Inferior parietal cortex (tissue), 1 donor: ENCODE measurements at regions not wholly inside any gene's neighbourhood (a gene's known extent, or its start where the extent isn't known, plus 50 kb on each side); places are given as distances from the start of the nearest gene placed in this dataset.

ENCODE experiments used
- DNase-seq: peaks from one replicate; pipeline ENCODE4 v3.0.0-alpha.2; 2016; ENCODE audit errors: extremely low spot score

DNA sequence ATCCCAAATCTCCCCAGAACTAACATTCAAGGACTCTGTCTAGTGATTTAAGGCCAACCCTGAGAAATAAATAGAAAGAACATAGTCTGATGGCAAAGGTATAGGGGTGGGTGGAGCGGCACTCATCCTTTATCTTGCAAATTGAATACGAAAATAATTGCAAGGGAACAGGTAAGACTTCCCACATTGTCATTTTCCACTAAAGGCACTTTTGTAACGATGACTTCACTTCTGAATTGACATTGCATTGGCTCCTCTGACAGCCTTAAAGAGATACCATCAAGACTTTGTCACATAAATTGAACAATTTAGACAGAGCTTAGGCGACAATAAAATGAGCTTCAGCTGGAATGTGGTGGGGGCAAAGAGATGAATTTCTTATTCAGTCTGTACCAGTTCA is 75.3 kb upstream of the PLCL2 start:
- DNase-seq: no peak

DNA sequence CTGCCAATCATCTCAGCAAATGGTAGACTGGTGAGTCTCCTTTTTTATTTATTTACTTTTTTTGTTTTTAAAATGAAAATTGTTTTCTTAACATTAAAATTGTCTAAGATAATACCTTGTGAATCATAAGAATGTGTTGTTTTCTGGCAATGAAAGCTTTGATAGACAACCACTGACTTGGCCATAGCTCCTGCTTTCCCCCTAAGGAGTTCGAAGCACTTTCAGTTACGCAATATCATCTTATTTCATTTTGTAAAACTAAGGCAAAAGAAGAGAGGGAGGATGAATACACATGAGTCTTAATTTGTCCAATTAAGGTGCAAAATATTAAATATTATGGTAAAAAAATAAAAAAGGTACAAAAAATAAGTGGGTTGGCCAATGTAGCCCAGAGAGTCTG is 74.8 kb upstream of the PLCL2 start:
- no peak for DNase-seq

DNA sequence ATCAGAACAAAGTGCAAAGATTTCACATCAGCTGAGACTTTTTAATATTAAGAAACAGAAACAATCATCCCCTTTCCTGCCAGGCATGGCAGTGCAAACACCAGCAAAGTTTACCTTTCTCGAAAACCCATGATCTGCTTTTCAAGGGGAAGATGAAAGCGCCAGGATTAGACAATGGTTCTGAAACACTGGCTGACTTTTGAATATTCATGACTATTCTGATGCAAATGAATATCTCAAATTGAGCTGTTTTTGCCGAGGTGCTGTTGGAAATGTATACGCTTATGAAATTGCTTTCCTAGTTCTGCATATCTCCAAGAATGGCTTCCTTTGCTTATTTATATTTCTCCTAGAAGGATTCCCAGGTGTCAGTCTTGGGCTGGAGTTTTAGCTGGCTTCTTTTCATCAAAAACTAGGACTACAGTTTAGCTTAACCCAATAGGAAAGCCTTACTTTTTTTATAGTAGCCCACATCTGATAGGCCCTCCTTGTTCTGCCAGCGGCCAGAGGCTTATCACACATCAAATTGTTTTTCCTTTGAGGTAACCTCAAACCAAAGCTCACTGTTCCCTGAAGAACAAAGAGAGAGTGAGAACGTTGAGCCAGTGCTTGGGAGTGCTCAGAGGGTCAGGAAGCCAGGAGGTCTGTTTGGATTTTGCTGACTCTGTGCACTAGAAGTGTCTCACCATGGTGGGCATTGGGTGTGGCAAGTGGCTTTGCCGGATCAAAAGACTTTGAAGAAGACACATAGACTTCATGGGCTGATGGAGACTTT is 74.0 kb upstream of the PLCL2 start:
- DNase-seq: no peak

DNA sequence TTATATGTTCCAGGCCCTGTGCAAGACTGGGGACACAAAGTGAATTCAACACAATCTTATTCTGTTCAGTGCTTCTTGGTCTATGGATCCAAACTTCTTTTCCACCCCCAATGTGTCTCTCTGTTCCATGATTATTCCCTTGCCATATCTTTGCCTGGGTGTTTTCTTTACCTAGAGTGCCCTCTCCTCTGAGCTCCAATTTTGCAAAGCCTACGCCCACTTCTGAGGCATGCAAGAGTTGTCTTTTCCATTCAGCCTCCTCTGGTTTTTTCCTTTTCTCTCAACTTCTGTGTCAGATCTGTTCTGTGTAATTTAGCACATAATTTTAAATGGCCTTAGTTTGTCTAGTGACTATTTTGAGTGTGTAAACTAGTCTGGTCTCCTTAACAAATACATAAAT is 72.8 kb upstream of the PLCL2 start:
- no peak for DNase-seq

DNA sequence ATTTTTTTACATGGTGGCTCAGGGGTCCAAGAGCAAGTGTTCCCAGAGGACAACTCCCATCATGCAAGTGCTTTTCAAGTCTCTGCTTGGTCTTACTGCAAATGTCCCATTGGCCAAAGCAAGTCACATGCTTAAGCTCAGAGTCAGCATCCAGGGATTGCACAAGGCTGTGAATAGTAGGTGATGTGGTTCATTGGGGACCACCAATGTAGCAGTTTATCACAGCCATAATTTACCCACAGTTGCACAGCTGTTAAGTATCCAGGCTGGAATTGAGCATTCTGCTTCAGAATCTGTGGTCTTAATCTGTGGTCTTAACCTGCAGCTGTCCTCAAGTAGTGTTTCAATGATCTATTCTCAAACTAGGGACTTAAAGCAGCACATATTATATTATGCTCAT is 71.4 kb upstream of the PLCL2 start:
- no peak for DNase-seq

DNA sequence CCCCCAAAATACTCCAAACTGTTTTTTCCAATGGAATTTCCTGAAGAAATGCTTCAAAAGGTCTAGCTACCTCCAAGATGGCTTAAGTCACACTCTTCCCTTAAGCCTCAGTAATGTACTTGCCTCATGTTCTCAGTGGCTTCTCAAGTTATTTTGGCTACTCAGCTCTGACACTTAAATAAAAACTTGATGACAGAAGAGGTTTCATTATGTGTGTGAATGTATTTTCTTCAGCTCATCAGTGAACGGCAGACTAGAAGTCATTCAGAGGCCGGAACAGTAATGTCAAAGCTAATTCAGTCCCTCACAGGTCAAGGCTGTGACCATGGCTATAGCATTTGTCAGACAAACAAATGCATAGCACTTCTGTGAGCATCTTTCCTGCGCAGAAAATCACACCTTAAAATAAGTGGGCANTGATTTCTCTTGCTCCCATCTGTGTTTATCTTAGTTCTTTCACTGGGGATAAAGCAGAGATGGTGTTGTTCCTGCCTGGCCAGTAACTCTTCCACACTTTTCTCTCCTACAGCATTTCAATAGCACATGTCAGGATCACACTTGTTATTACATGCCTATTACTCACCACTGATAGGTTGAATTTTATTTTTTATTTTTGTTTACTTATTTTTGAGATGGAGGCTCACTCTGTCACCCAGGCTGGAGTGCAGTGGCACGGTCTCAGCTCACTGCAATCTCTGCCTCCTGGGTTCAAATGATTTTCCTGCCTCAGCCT is 68.5 kb upstream of the PLCL2 start:
- peak; percentile 21 for DNase-seq

DNA sequence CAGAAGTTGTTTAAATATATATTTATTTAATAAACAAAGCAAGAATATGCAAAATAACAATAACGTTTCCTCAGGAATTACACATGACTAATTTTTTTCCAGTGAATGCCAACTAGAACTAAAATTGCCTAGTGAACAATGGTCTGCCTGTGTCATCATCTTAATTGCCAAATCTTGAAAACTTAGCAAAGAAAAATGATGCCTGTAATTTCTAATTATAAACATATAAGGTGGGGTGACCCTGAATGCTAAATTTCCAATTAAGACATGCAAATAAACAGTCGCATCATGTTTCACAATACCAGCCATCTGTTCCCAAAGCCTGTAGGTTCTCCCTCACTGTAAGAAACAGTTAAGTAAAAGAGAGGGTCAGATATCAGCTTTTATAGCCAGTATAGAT is 67.6 kb upstream of the PLCL2 start:
- no peak for DNase-seq

DNA sequence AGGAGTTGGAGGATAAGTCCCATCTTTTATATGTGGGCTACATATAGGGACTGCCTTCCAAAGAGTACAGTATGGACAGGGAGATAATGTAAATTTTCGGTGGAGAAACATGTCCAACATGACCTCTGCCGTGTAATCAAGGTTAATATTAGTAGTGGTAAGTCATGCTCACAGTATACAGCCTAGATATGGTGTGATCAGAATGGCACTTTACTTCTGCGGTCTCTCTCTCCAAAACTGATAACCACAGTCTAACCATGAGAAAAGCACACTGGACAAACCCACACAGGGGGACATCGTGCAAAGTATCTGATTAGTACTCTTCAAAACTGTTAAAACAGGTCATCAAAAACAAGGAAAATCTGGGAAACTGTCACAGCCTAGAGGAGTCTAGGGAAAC is 66.6 kb upstream of the PLCL2 start:
- DNase-seq: no peak

DNA sequence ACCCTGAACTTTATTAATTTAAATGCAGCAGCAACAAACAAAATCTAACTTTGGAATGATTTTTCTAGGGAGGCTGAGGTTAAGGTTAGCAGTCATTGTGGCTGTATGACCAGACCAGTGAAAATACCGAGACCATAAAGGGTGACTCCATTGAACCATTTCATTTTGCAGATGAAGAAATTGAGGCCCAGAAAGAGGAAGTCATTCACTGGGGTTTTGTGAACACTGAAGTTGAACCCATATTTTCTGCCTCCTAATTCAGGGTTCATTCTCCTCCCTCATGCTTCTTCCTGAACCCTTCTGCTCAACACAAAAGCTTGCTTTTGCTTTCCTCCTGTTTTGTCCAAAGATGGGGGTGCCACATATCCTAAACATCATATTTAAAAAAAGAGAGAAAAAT is 65.8 kb upstream of the PLCL2 start:
- DNase-seq: no peak

DNA sequence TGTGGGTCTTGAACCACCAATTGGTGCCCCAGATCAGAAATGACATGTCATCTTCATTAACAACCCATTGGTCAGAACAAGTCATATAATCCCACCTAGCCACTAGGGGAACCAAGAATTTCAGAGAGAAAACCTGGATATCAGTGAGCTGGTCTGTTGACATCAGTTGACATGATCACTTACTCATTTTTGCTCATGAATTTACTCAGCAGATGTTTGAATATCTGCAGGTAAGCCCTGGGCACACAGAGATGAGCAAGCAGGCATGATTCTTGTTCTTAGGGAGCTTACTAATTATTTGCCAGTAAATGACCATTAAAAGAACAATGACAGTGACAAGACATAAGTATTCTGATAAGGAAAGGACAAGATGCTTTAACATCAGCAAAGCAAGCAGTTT is 64.3 kb upstream of the PLCL2 start:
- DNase-seq: no peak

DNA sequence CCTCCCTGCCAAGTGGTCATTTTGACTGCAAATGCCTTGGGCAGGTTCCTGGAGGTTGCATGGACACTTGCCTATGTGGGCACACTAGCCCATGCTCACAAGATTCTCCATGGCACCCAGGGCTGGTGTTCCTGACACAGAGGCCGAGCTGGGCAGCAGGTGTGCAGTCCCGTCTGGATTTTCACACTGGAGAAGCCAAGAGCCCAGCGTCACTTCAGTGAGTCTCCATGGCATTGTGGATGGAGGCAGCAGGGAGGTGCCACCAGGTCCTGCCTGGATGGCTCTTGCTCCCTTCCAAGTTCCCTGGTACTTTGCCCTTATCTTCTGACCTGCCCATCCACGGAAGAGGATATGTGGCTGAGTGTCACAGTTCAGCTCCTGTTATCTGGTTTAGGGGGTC is 63.7 kb upstream of the PLCL2 start:
- no peak for DNase-seq

DNA sequence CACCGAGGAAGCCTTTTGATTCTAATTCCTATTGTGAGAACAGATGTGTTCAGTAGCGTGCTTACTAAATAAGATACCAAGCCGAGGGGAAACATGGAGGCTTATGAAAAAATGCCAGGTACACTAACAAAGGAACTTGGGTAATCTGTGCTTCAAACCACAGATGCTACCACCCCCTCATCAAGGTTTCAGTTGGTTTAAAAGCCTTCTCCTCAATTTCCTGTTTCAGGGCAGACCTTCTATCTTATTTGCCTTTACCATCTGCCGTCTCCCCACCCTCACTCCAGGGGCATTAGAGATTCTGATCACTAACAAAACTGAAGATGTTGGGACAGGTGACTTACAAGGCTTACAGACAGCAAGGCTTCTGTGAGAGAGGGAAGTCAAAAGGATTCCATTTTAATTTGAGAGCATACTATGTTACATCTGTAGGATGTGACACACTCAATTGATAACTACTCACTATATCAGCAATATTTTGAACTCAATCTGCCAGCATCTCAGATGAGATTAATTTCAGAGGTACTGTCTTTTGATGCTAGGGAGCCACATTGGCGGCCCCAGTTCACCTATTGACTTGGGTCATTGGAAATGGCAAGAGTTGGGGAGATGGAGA is 60.6 kb upstream of the PLCL2 start:
- DNase-seq: no peak

DNA sequence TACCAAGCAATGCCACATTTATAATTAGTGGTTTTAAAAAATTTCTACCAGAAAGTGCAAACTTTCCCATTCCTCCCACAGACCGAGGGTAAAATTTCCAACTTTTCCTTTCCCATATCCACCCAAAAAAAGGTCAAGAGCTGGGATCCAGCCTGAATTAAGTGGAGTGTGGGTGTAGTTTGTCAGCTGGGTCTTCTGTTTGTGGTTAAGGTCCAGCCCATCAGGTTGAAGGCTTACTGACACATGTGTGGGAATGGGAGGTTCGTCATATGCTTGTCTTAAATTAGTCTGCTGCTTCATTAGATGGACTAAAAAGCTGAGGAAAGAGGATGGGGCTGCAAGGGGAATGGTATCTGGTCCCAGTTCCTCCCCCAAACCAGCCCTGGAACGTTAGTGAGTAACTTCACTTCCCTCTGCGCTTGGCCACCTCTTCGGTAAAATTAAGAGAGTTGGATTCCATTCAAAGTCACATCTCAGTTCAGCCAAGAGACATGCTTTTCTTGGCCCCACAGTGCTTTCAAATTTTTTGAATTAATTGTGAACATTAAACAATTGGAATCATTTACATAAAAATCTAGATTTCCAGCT is 59.0 kb upstream of the PLCL2 start:
- no peak for DNase-seq

DNA sequence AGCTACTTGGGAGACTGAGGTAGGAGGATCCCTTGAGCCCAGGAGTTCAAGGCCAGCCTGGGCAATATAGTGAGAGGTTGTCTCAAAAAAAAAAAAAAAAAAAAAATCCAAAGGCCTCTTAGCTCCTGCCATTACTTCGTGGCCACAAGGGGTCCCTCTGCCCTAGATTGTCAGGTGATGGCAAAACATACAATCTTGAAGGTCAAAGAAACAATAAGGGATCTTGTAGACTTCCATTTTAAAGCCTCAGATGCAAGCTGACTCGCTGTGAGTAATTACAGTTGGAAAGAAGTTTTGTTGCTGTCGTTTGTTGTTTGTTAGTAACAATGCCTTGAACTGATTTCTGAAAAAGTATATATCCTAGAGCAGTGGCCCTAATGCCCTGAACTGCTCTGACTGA is 55.9 kb upstream of the PLCL2 start:
- no peak for DNase-seq

DNA sequence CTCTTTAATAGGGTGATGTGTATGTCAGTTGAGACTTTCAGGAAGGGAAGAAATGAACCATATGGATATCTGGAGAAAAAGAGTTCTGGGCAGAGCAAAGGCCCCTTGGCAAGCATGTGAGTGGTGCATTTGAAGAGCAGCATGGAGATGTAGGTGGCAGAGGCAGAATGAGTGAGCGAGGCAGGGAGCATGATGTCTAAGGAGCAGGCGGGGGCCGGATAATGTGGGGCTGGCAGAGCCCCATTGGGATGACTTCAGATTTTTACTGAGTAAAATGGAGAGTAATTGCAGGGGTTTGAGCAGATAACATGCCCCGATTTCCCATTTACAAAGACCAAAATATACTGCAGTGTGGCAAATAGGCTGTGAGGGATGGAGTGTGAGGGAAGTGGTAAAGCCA is 52.9 kb upstream of the PLCL2 start:
- no peak for DNase-seq

DNA sequence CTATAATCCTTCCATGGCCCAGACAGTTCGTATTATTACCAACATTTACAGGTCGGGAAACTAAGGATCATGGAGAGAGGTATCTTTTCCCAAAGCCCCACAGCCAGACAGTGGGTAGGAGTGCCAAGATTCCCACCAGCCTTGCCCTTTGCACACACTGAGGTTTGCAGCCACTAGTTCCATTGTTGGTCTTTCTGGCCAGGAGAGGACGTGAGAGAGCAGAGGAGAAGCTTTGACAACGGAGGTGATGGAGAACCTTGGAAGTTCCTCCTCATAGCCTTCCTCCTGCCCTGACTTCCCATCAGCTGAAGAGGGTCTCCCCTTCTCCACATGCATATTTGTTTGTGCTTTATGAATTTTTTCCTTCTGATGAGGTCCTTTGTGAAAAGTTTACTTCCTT is 50.5 kb upstream of the PLCL2 start:
- DNase-seq: no peak

DNA sequence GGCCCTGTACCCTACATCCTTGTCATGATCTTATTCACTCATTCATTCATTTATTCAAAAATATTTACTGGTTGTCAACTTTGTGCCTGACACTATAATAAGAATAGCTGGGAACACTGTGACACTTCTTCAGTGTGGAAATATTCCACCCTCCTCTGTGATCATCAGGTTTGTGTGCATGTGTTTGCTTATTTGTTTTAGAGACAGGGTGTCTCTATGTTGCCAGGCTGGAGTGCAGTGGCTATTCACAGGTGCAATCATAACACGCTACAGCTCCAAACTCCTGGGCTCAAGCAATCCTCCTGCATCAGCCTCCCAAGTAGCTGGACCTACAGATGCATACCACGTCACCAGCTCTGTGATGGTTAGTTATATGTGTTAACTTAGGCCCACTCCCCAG is 50.0 kb upstream of the PLCL2 start:
- DNase-seq: no peak
